HL-60 (cell line): ENCODE measurements at regions not wholly inside any gene's neighbourhood (a gene's known extent, or its start where the extent isn't known, plus 50 kb on each side); places are given as distances from the start of the nearest gene placed in this dataset.

ENCODE experiments used
- POLR2AphosphoS5 ChIP-seq: IDR thresholded peaks from 2 replicates; pipeline ENCODE4 v1.6.1; 2012; ENCODE audit warnings: low read depth
- TF ChIP-seq, protein P1 (sequence below): IDR thresholded peaks from 2 replicates; pipeline ENCODE4 v1.6.1; 2012; ENCODE audit warnings: low read depth; ENCODE audit not compliant: insufficient replicate concordance
- TF ChIP-seq, protein P2 (sequence below): IDR thresholded peaks from one replicate; pipeline ENCODE4 v1.5.1; 2011; ENCODE audit warnings: low read length, control low read depth, inconsistent platforms; ENCODE audit not compliant: insufficient read depth

DNA sequence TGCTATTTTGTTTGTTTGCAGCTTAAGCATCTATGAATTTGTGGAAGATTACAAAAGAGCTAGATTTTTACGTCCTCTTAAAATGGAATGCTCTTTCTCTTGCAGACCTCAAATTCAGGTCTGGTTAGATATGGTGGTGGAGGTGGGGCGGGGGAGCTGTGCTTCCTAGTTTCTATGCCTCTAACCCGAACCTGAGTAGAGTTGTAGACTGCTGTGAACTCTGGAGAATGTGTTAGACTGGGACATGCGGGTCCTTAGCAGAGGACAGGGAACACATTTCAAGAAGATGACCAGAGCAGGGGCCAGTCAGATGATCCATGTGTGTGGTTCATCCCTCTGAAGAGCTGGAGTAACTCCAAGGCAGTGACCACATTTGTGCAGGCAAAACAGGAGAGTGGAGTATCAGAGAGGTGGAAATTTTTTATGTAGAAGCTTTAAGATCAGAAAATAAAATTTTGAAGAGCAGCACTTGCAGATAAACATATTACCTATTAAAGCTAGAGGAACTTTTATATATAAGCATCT, 154.9 kb downstream of the FAM174A start:
- TF ChIP-seq, protein P1, sequence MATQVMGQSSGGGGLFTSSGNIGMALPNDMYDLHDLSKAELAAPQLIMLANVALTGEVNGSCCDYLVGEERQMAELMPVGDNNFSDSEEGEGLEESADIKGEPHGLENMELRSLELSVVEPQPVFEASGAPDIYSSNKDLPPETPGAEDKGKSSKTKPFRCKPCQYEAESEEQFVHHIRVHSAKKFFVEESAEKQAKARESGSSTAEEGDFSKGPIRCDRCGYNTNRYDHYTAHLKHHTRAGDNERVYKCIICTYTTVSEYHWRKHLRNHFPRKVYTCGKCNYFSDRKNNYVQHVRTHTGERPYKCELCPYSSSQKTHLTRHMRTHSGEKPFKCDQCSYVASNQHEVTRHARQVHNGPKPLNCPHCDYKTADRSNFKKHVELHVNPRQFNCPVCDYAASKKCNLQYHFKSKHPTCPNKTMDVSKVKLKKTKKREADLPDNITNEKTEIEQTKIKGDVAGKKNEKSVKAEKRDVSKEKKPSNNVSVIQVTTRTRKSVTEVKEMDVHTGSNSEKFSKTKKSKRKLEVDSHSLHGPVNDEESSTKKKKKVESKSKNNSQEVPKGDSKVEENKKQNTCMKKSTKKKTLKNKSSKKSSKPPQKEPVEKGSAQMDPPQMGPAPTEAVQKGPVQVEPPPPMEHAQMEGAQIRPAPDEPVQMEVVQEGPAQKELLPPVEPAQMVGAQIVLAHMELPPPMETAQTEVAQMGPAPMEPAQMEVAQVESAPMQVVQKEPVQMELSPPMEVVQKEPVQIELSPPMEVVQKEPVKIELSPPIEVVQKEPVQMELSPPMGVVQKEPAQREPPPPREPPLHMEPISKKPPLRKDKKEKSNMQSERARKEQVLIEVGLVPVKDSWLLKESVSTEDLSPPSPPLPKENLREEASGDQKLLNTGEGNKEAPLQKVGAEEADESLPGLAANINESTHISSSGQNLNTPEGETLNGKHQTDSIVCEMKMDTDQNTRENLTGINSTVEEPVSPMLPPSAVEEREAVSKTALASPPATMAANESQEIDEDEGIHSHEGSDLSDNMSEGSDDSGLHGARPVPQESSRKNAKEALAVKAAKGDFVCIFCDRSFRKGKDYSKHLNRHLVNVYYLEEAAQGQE: no peak
- TF ChIP-seq, protein P2, sequence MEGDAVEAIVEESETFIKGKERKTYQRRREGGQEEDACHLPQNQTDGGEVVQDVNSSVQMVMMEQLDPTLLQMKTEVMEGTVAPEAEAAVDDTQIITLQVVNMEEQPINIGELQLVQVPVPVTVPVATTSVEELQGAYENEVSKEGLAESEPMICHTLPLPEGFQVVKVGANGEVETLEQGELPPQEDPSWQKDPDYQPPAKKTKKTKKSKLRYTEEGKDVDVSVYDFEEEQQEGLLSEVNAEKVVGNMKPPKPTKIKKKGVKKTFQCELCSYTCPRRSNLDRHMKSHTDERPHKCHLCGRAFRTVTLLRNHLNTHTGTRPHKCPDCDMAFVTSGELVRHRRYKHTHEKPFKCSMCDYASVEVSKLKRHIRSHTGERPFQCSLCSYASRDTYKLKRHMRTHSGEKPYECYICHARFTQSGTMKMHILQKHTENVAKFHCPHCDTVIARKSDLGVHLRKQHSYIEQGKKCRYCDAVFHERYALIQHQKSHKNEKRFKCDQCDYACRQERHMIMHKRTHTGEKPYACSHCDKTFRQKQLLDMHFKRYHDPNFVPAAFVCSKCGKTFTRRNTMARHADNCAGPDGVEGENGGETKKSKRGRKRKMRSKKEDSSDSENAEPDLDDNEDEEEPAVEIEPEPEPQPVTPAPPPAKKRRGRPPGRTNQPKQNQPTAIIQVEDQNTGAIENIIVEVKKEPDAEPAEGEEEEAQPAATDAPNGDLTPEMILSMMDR: no peak
- no peak for TF ChIP-seq POLR2AphosphoS5
